ENCODE measurements at regions not wholly inside any gene's neighbourhood (a gene's known extent, or its start where the extent isn't known, plus 50 kb on each side); places are given as distances from the start of the nearest gene placed in this dataset.

DNA sequence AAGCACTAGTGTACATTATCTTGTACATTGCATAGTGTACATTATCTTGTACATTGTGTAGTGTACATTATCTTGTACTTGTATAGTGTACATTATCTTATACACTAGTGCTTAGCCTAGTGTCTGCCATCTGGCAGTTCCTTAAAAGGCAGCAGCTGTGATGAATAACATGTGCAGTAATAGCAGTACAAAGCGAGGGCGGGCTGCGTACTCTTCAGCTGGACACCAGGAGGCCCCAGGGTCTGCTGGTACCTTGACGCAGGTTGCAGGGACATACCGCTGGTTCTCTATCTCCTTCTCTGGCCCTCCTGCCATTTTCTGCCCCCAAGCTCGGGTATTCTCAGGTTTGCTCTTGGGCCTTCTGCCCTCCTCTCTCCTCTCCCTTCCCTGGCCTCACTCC lies 149.6 kb downstream of the SEC16B start:
- no peak overlapping the region for H3K4me3 ChIP-seq (ENCODE audit: low read depth, low read length)
- no peak for DNase-seq (ENCODE audit: low read depth)
- TF ChIP-seq POLR2A (IDR thresholded peaks at IDR 0.05; ENCODE audit: extremely low read depth, insufficient read length) (no peak), CTCF (IDR thresholded peaks at IDR 0.05; ENCODE audit: low read depth, low read length) (no peak), MYC (IDR thresholded peaks at IDR 0.05; ENCODE audit: low read depth, low read length) (no peak)
- TF ChIP-seq, protein P1, sequence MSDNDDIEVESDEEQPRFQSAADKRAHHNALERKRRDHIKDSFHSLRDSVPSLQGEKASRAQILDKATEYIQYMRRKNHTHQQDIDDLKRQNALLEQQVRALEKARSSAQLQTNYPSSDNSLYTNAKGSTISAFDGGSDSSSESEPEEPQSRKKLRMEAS (IDR thresholded peaks at IDR 0.05; ENCODE audit: low read depth, low read length), result no peak

- TF ChIP-seq MYC (IDR thresholded peaks at IDR 0.05; ENCODE audit: low read depth, low read length), result no peak
- TF ChIP-seq CTCF (IDR thresholded peaks at IDR 0.05; ENCODE audit: low read depth, low read length), result no peak
- no peak for TF ChIP-seq POLR2A (IDR thresholded peaks at IDR 0.05; ENCODE audit: extremely low read depth, insufficient read length)
- TF ChIP-seq, protein P1 (IDR thresholded peaks at IDR 0.05; ENCODE audit: low read depth, low read length), result no peak
- no peak overlapping the region for H3K4me3 ChIP-seq (ENCODE audit: low read depth, low read length)
- DNase-seq (ENCODE audit: low read depth), result no peak
These were observed 151.7 kb downstream of the SEC16B start for GRCh38 chr1:177817937-177818875.

DNA sequence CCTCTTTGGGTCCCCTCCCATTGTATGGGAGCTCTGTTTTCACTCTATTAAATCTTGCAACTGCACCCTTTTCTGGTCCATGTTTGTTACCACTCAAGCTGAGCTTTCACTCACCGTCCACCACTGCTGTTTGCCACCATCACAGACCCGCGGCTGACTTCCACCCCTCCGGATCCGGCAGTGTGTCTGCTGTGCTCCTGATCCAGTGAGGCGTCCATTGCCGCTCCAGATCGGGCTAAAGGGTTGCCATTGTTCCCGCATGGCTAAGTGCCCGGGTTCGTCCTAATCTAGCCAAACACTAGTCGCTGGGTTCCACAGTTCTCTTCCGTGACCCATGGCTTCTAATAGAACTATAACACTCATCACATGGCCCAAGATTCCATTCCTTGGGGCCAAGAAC lies 157.2 kb downstream of the SEC16B start:
- TF ChIP-seq MYC (IDR thresholded peaks at IDR 0.05; ENCODE audit: low read depth, low read length), result no peak
- DNase-seq (ENCODE audit: low read depth), result no peak

DNA sequence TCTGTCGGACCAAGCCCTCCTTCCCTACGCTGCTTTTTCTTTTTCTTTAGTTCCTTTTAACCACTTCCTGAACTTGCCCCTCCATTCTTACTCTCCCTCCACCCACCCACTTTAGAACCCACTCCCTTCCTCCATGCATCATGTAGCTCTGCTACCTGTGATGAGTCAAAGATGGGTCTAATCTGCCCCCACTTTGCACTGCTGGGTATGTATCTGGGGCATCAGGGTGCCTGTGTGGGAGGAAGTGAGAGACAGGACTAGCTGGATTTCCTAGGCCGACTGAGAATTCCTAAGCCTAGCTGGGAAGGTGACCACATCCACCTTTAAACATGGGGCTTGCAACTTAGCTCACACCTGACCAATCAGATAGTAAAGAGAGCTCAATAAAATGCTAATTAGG lies 157.7 kb downstream of the SEC16B start:
- H3K4me3 ChIP-seq (ENCODE audit: low read depth, low read length), result no peak overlapping the region
- no peak for DNase-seq (ENCODE audit: low read depth)
- TF ChIP-seq POLR2A (IDR thresholded peaks at IDR 0.05; ENCODE audit: extremely low read depth, insufficient read length) (no peak), CTCF (IDR thresholded peaks at IDR 0.05; ENCODE audit: low read depth, low read length) (no peak)

More for the DNA sequence above, 157.2 kb downstream of the SEC16B start:
- H3K4me3 ChIP-seq (ENCODE audit: low read depth, low read length), result no peak overlapping the region

- DNase-seq (ENCODE audit: low read depth), result no peak
- TF ChIP-seq CTCF (IDR thresholded peaks at IDR 0.05; ENCODE audit: low read depth, low read length), result no peak
- no peak for TF ChIP-seq MYC (IDR thresholded peaks at IDR 0.05; ENCODE audit: low read depth, low read length)
- TF ChIP-seq, protein P1 (IDR thresholded peaks at IDR 0.05; ENCODE audit: low read depth, low read length), result no peak
- no peak for TF ChIP-seq POLR2A (IDR thresholded peaks at IDR 0.05; ENCODE audit: extremely low read depth, insufficient read length)
- H3K4me3 ChIP-seq (ENCODE audit: low read depth, low read length), result no peak overlapping the region
These were observed 158.4 kb downstream of the SEC16B start for GRCh38 chr1:177811429-177811828.

DNA sequence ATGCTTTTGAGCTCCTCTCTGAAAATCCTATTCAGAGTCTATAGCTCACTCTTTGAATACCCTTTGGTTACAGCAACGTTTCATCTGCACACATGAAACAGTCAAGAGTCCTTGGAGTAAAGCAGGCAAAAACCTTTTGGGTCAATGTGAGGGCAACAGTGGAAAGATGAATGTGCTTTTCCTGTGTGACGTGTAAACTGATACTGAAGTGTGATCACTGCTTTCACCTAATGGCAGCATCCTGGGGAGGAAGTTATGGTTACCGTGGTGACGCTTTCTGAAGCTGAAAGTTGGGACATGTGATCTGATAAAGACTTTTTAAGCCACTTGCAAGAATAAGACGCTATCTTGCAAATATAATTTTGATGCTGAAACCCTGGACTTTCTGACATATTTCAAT lies 160.0 kb downstream of the SEC16B start:
- no peak for TF ChIP-seq POLR2A (IDR thresholded peaks at IDR 0.05; ENCODE audit: extremely low read depth, insufficient read length)
- no peak for TF ChIP-seq CTCF (IDR thresholded peaks at IDR 0.05; ENCODE audit: low read depth, low read length)
- TF ChIP-seq, protein P1 (IDR thresholded peaks at IDR 0.05; ENCODE audit: low read depth, low read length), result no peak
- no peak for TF ChIP-seq MYC (IDR thresholded peaks at IDR 0.05; ENCODE audit: low read depth, low read length)
- no peak for DNase-seq (ENCODE audit: low read depth)
- H3K4me3 ChIP-seq (ENCODE audit: low read depth, low read length), result no peak overlapping the region
